Fibroblast of lung (primary cell): ENCODE measurements at regions not wholly inside any gene's neighbourhood (a gene's known extent, or its start where the extent isn't known, plus 50 kb on each side); places are given as distances from the start of the nearest gene placed in this dataset.

Experiments used
- DNase-seq, 2 donors: peaks; one replicate each; pipeline versions ENCODE4 v3.0.0 to v3.0.0-alpha.2; 2010; ENCODE audit warnings: low read depth in 2 of 2
- H2AFZ ChIP-seq: 2 replicates; pipeline ENCODE4 v1.5.1; 2012; ENCODE audit warnings: low read length, control low read depth, inconsistent platforms
- H3K27ac ChIP-seq: 2 replicates; pipeline ENCODE4 v1.5.1; 2011; ENCODE audit warnings: low read length, control low read depth; ENCODE audit not compliant: insufficient read depth
- H3K27me3 ChIP-seq: 2 replicates; pipeline ENCODE4 v1.5.1; 2011; ENCODE audit warnings: mild to moderate bottlenecking, low read length; ENCODE audit not compliant: control insufficient read depth, insufficient read depth
- H3K36me3 ChIP-seq: 2 replicates; pipeline ENCODE4 v1.5.1; 2011; ENCODE audit warnings: low read length; ENCODE audit not compliant: control insufficient read depth, insufficient read depth
- H3K4me1 ChIP-seq: 2 replicates; pipeline ENCODE4 v1.5.1; 2011; ENCODE audit warnings: low read length; ENCODE audit not compliant: control insufficient read depth, insufficient read depth; ENCODE audit errors: extremely low read depth
- H3K4me2 ChIP-seq: 2 replicates; pipeline ENCODE4 v1.5.1; 2011; ENCODE audit warnings: low read length, control low read depth; ENCODE audit not compliant: insufficient read depth; ENCODE audit errors: extremely low read depth
- H3K4me3 ChIP-seq, 4 experiments: fragments of 200-600 bp in 1 of 4; sonication (generic) in 1 of 4; replicated peaks in 1 of 4; 2 replicates each; pipeline ENCODE4 v1.5.1; 2011 to 2016; ENCODE audit warnings: low read length in 4 of 4, low read depth in 3 of 4, mild to moderate bottlenecking in 3 of 4, control low read depth in 2 of 4, inconsistent platforms in 1 of 4, mixed read lengths in 1 of 4; ENCODE audit not compliant: insufficient read depth in 1 of 4; ENCODE audit errors: control extremely low read depth in 1 of 4
- H3K79me2 ChIP-seq: 2 replicates; pipeline ENCODE4 v1.5.1; 2012; ENCODE audit warnings: mild to moderate bottlenecking, low read length, inconsistent platforms; ENCODE audit not compliant: control insufficient read depth, insufficient read depth
- H3K9ac ChIP-seq: 2 replicates; pipeline ENCODE4 v1.5.1; 2011; ENCODE audit warnings: mild to moderate bottlenecking, low read length, control low read depth; ENCODE audit not compliant: insufficient read depth
- H3K9me3 ChIP-seq: 2 replicates; pipeline ENCODE4 v1.5.1; 2012; ENCODE audit warnings: low read depth, low read length; ENCODE audit not compliant: control insufficient read depth, insufficient read depth
- H4K20me1 ChIP-seq: 2 replicates; pipeline ENCODE4 v1.5.1; 2011; ENCODE audit warnings: low read length; ENCODE audit not compliant: control insufficient read depth, insufficient read depth; ENCODE audit errors: extremely low read depth
- EZH2 ChIP-seq: IDR thresholded peaks from 2 replicates; pipeline ENCODE4 v1.5.1; 2012; ENCODE audit warnings: low read length, control low read depth, mild to moderate bottlenecking; ENCODE audit errors: missing control alignments
- TF ChIP-seq, protein P1 (sequence below), 2 donors: IDR thresholded peaks in 1 of 2; conservative IDR thresholded peaks in 1 of 2; 1 replicate in 1 of 2; 2 replicates in 1 of 2; pipeline ENCODE4 v1.5.1; 2011 to 2012; ENCODE audit warnings: low read length in 2 of 2, control low read depth in 1 of 2, inconsistent platforms in 1 of 2, low read depth in 1 of 2, mild to moderate bottlenecking in 1 of 2

DNA sequence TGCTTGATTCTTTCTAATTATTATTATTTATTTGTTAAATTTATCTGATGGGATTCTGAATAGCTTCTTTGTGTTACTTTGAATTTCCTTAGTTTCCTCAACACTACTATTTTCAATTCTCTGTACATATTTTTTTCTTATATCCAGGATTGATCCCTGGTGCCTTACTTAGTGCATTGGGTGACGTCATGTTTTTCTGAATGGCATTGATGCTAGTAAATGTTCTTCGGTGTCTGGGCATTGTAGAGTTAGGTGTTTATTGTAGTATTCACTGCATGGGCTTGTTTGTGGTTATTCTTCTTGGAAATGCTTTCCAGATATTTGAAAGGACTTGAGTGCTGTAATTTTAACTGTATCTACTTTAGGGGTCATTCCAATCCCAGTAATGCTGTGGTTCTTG lies 938.1 kb downstream of the FAM133A start:
- Histone ChIP-seq H3K4me2 (no peak overlapping the region), H3K27ac (no peak overlapping the region), H3K27me3 (no peaks in the 10 kb centered on the region), H4K20me1 (no peaks in the 10 kb centered on the region), H3K4me3 (no peak overlapping the region), H3K79me2 (no peaks in the 10 kb centered on the region), H3K4me1 (no peaks in the 10 kb centered on the region), H2AFZ (no peak overlapping the region), H3K9me3 (no peaks in the 10 kb centered on the region), H3K9ac (no peak overlapping the region), H3K36me3 (no peaks in the 10 kb centered on the region)
- TF ChIP-seq, protein P1, sequence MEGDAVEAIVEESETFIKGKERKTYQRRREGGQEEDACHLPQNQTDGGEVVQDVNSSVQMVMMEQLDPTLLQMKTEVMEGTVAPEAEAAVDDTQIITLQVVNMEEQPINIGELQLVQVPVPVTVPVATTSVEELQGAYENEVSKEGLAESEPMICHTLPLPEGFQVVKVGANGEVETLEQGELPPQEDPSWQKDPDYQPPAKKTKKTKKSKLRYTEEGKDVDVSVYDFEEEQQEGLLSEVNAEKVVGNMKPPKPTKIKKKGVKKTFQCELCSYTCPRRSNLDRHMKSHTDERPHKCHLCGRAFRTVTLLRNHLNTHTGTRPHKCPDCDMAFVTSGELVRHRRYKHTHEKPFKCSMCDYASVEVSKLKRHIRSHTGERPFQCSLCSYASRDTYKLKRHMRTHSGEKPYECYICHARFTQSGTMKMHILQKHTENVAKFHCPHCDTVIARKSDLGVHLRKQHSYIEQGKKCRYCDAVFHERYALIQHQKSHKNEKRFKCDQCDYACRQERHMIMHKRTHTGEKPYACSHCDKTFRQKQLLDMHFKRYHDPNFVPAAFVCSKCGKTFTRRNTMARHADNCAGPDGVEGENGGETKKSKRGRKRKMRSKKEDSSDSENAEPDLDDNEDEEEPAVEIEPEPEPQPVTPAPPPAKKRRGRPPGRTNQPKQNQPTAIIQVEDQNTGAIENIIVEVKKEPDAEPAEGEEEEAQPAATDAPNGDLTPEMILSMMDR (conservative IDR thresholded peaks at IDR 0.05 in 1 of 2, IDR thresholded peaks at IDR 0.05 in 1 of 2; ENCODE audit: low read depth in 1 of 2, low read length in 2 of 2), result no peak
- TF ChIP-seq EZH2, result no peak
- no peak for DNase-seq

DNA sequence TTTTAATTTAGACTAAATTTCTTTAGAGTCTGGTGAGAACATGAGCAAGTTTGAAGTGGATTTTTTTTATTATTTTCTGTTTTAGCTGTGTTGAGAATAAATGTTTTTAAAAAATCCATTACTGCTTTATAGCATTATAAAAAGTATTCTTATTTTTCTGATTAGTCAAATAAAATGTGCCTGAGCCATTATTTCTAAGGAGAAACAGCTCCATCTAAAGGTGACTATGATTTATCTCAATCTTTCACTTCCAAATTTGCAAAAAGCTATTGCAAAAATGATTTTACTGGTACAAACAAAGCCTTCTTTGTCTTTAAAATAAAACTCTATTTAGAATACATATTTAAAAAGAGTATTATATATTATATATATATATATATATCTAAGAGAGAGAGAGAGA lies 959.2 kb downstream of the FAM133A start:
- no peak overlapping the region for H3K9ac ChIP-seq
- H4K20me1 ChIP-seq, result no peaks in the 10 kb centered on the region
- H3K9me3 ChIP-seq, result no peaks in the 10 kb centered on the region
- TF ChIP-seq, protein P1 (conservative IDR thresholded peaks at IDR 0.05 in 1 of 2, IDR thresholded peaks at IDR 0.05 in 1 of 2; ENCODE audit: low read depth in 1 of 2, low read length in 2 of 2), result no peak
- TF ChIP-seq EZH2, result no peak
- no peaks in the 10 kb centered on the region for H3K36me3 ChIP-seq
- H3K4me3 ChIP-seq, result no peak overlapping the region
- no peaks in the 10 kb centered on the region for H3K79me2 ChIP-seq
- no peak overlapping the region for H3K27ac ChIP-seq
- H3K27me3 ChIP-seq, result no peaks in the 10 kb centered on the region
- no peaks in the 10 kb centered on the region for H3K4me1 ChIP-seq
- H2AFZ ChIP-seq, result no peak overlapping the region
- no peak for DNase-seq
- no peak overlapping the region for H3K4me2 ChIP-seq

- no peaks in the 10 kb centered on the region for H3K4me1 ChIP-seq
- no peak overlapping the region for H2AFZ ChIP-seq
- no peak overlapping the region for H3K4me2 ChIP-seq
- H3K4me3 ChIP-seq, result no peak overlapping the region
- DNase-seq, result no peak
- no peak overlapping the region for H3K9ac ChIP-seq
- H3K27me3 ChIP-seq, result no peaks in the 10 kb centered on the region
- TF ChIP-seq EZH2, result no peak
- TF ChIP-seq, protein P1 (conservative IDR thresholded peaks at IDR 0.05 in 1 of 2, IDR thresholded peaks at IDR 0.05 in 1 of 2; ENCODE audit: low read depth in 1 of 2, low read length in 2 of 2), result no peak
- H3K79me2 ChIP-seq, result no peaks in the 10 kb centered on the region
- H4K20me1 ChIP-seq, result no peaks in the 10 kb centered on the region
- H3K36me3 ChIP-seq, result no peaks in the 10 kb centered on the region
- H3K27ac ChIP-seq, result no peak overlapping the region
- H3K9me3 ChIP-seq, result no peaks in the 10 kb centered on the region
Measured at GRCh38 chrX:94635003-94635402, 961.0 kb downstream of the FAM133A start.
